Glutamatergic neuron (in vitro differentiated cells): ENCODE measurements at regions not wholly inside any gene's neighbourhood (a gene's known extent, or its start where the extent isn't known, plus 50 kb on each side); places are given as distances from the start of the nearest gene placed in this dataset.

Experiments used
- DNase-seq: peaks from one replicate; pipeline ENCODE4 v3.0.0; 2022
- H3K27ac Mint-ChIP-seq: one replicate; pipeline ENCODE4 v1.8.0; 2020; ENCODE audit warnings: mild to moderate bottlenecking, mixed read lengths, inconsistent platforms; ENCODE audit not compliant: unreplicated experiment
- H3K27me3 Mint-ChIP-seq: one replicate; pipeline ENCODE4 v1.8.0; 2020; ENCODE audit warnings: mild to moderate bottlenecking, moderate library complexity, mixed read lengths, inconsistent platforms; ENCODE audit not compliant: unreplicated experiment
- H3K36me3 Mint-ChIP-seq: one replicate; pipeline ENCODE4 v1.8.0; 2020; ENCODE audit warnings: mild to moderate bottlenecking, mixed read lengths, inconsistent platforms; ENCODE audit not compliant: unreplicated experiment
- H3K4me1 Mint-ChIP-seq: one replicate; pipeline ENCODE4 v1.8.0; 2020; ENCODE audit warnings: mild to moderate bottlenecking, low read depth, mixed read lengths, inconsistent platforms; ENCODE audit not compliant: unreplicated experiment
- H3K4me3 Mint-ChIP-seq: one replicate; pipeline ENCODE4 v1.8.0; 2020; ENCODE audit warnings: mild to moderate bottlenecking, mixed read lengths, inconsistent platforms; ENCODE audit not compliant: unreplicated experiment
- H3K9me3 Mint-ChIP-seq: one replicate; pipeline ENCODE4 v1.8.0; 2020; ENCODE audit warnings: mild to moderate bottlenecking, moderate library complexity, mixed read lengths, inconsistent platforms; ENCODE audit not compliant: unreplicated experiment
- CTCF ChIP-seq: fragments of 200-600 bp; sonication (generic); IDR thresholded peaks from one replicate; pipeline ENCODE4 v1.5.0; 2021; ENCODE audit not compliant: partially characterized antibody, unreplicated experiment

GRCh38 chr14:95418858-95419257 lies 97.6 kb downstream of the SYNE3 start:
- Mint-ChIP-seq H3K9me3 (peaks cover 5% of the 10 kb centered on the region), H3K27me3 (peaks cover 4% of the 10 kb centered on the region), H3K36me3 (peaks cover 11% of the 10 kb centered on the region), H3K27ac (no peak overlapping the region), H3K4me3 (no peak overlapping the region), H3K4me1 (no peaks in the 10 kb centered on the region)
- no peak for DNase-seq
- no peak for TF ChIP-seq CTCF

GRCh38 chr14:95417492-95417891 lies 97.8 kb upstream of the CLMN start:
- no peak for TF ChIP-seq CTCF
- no peak overlapping the region for H3K27ac Mint-ChIP-seq
- no peak for DNase-seq
- no peaks in the 10 kb centered on the region for H3K4me1 Mint-ChIP-seq
- H3K4me3 Mint-ChIP-seq, result no peak overlapping the region
- H3K9me3 Mint-ChIP-seq, result peaks cover 5% of the 10 kb centered on the region
- H3K27me3 Mint-ChIP-seq, result peaks cover 4% of the 10 kb centered on the region
- peaks cover 11% of the 10 kb centered on the region for H3K36me3 Mint-ChIP-seq

- Mint-ChIP-seq H3K9me3 (peaks cover 1% of the 10 kb centered on the region), H3K27me3 (peaks cover 2% of the 10 kb centered on the region), H3K36me3 (peaks cover 7% of the 10 kb centered on the region), H3K4me3 (no peak overlapping the region), H3K27ac (no peak overlapping the region), H3K4me1 (no peaks in the 10 kb centered on the region)
- no peak for DNase-seq
- no peak for TF ChIP-seq CTCF
These were observed 96.3 kb upstream of the CLMN start for GRCh38 chr14:95415993-95416392.

GRCh38 chr14:95413289-95414215 lies 93.8 kb upstream of the CLMN start:
- no peak for TF ChIP-seq CTCF
- DNase-seq, result no peak
- H3K27me3 Mint-ChIP-seq, result peaks cover 2% of the 10 kb centered on the region
- H3K36me3 Mint-ChIP-seq, result no peaks in the 10 kb centered on the region
- H3K9me3 Mint-ChIP-seq, result no peaks in the 10 kb centered on the region
- H3K27ac Mint-ChIP-seq, result no peak overlapping the region
- no peaks in the 10 kb centered on the region for H3K4me1 Mint-ChIP-seq
- no peak overlapping the region for H3K4me3 Mint-ChIP-seq

- no peak for TF ChIP-seq CTCF
- Mint-ChIP-seq H3K4me3 (no peak overlapping the region), H3K36me3 (no peaks in the 10 kb centered on the region), H3K27me3 (no peaks in the 10 kb centered on the region), H3K4me1 (no peaks in the 10 kb centered on the region), H3K9me3 (no peaks in the 10 kb centered on the region), H3K27ac (no peak overlapping the region)
- DNase-seq, result no peak
These were observed 91.1 kb upstream of the CLMN start for GRCh38 chr14:95410838-95411237.
